ENCODE measurements at regions not wholly inside any gene's neighbourhood (a gene's known extent, or its start where the extent isn't known, plus 50 kb on each side); places are given as distances from the start of the nearest gene placed in this dataset.

GRCh38 chr9:87319656-87320055 lies 178.0 kb upstream of the DAPK1 start:
- no peak for DNase-seq (ENCODE audit: low read depth in 1 of 2, low spot score in 1 of 2)

- no peak for DNase-seq (ENCODE audit: low read depth in 1 of 2, low spot score in 1 of 2)
These were observed 177.4 kb upstream of the DAPK1 start for GRCh38 chr9:87320146-87320884.

GRCh38 chr9:87322840-87323635 lies 174.6 kb upstream of the DAPK1 start:
- DNase-seq (ENCODE audit: low read depth in 1 of 2, low spot score in 1 of 2) = no peak

GRCh38 chr9:87323928-87324327 lies 173.7 kb upstream of the DAPK1 start:
- DNase-seq (ENCODE audit: low read depth in 1 of 2, low spot score in 1 of 2) = no peak

GRCh38 chr9:87324613-87325194 lies 173.0 kb upstream of the DAPK1 start:
- DNase-seq (ENCODE audit: low read depth in 1 of 2, low spot score in 1 of 2) = no peak

- DNase-seq (ENCODE audit: low read depth in 1 of 2, low spot score in 1 of 2) = no peak
These were observed 170.0 kb upstream of the DAPK1 start for GRCh38 chr9:87327575-87328125.

- no peak for DNase-seq (ENCODE audit: low read depth in 1 of 2, low spot score in 1 of 2)
These were observed 163.9 kb upstream of the DAPK1 start for GRCh38 chr9:87333802-87334201.

- DNase-seq (ENCODE audit: low read depth in 1 of 2, low spot score in 1 of 2) = no peak
These were observed 163.3 kb upstream of the DAPK1 start for GRCh38 chr9:87334366-87334765.

GRCh38 chr9:87336407-87336806 lies 161.3 kb upstream of the DAPK1 start:
- DNase-seq (ENCODE audit: low read depth in 1 of 2, low spot score in 1 of 2) = no peak

- no peak for DNase-seq (ENCODE audit: low read depth in 1 of 2, low spot score in 1 of 2)
These were observed 160.7 kb upstream of the DAPK1 start for GRCh38 chr9:87336914-87337333.

GRCh38 chr9:87337335-87338087 lies 160.2 kb upstream of the DAPK1 start:
- DNase-seq (ENCODE audit: low read depth in 1 of 2, low spot score in 1 of 2) = no peak

- DNase-seq (ENCODE audit: low read depth in 1 of 2, low spot score in 1 of 2) = no peak
These were observed 159.3 kb upstream of the DAPK1 start for GRCh38 chr9:87338088-87338989.

GRCh38 chr9:87340391-87340790 lies 157.3 kb upstream of the DAPK1 start:
- DNase-seq (ENCODE audit: low read depth in 1 of 2, low spot score in 1 of 2) = no peak

- DNase-seq (ENCODE audit: low read depth in 1 of 2, low spot score in 1 of 2) = no peak
These were observed 154.9 kb upstream of the DAPK1 start for GRCh38 chr9:87342743-87343142.

- no peak for DNase-seq (ENCODE audit: low read depth in 1 of 2, low spot score in 1 of 2)
These were observed 153.7 kb upstream of the DAPK1 start for GRCh38 chr9:87343816-87344430.

GRCh38 chr9:87346061-87346665 lies 151.5 kb upstream of the DAPK1 start:
- no peak for DNase-seq (ENCODE audit: low read depth in 1 of 2, low spot score in 1 of 2)

- DNase-seq (ENCODE audit: low read depth in 1 of 2, low spot score in 1 of 2) = no peak
These were observed 146.8 kb upstream of the DAPK1 start for GRCh38 chr9:87350915-87351314.

- DNase-seq (ENCODE audit: low read depth in 1 of 2, low spot score in 1 of 2) = no peak
These were observed 144.4 kb upstream of the DAPK1 start for GRCh38 chr9:87353301-87353700.

- no peak for DNase-seq (ENCODE audit: low read depth in 1 of 2, low spot score in 1 of 2)
These were observed 143.5 kb upstream of the DAPK1 start for GRCh38 chr9:87354147-87354546.

All from activated T-helper 1 cell treated with anti-CD3 and anti-CD28 coated beads, Interleukin-2, amount 50 U/mL, for 16 hours (primary cell).